C4-2B (cell line): ENCODE measurements at regions not wholly inside any gene's neighbourhood (a gene's known extent, or its start where the extent isn't known, plus 50 kb on each side); places are given as distances from the start of the nearest gene placed in this dataset.

ENCODE experiments used
- CTCF ChIP-seq: fragments of 450-650 bp; conservative IDR thresholded peaks from 2 replicates; pipeline ENCODE4 v1.5.1; 2017; ENCODE audit warnings: mild to moderate bottlenecking
- ZFX ChIP-seq: fragments of 450-650 bp; IDR thresholded peaks from 2 replicates; pipeline ENCODE4 v1.6.1; 2017

- TF ChIP-seq CTCF (no peak), ZFX (no peak)
Measured at GRCh38 chr6:139925894-139926641, 551.6 kb upstream of the CITED2 start.
